ENCODE measurements at regions not wholly inside any gene's neighbourhood (a gene's known extent, or its start where the extent isn't known, plus 50 kb on each side); places are given as distances from the start of the nearest gene placed in this dataset.

- Mint-ChIP-seq H3K4me3 (no peak overlapping the region), H3K4me1 (no peaks in the 10 kb centered on the region)
- no peak for ATAC-seq
These were observed 141.4 kb downstream of the CENPW start for GRCh38 chr6:126481319-126481718.

GRCh38 chr6:126504792-126505191, 164.9 kb downstream of the CENPW start:
- Mint-ChIP-seq H3K27ac (no peak overlapping the region), H3K4me1 (no peaks in the 10 kb centered on the region), H3K9me3 (peaks cover 14% of the 10 kb centered on the region), H3K36me3 (no peaks in the 10 kb centered on the region), H3K4me3 (no peak overlapping the region)
- DNase-seq (ENCODE audit: low spot score in 2 of 2) (no peak), ATAC-seq (no peak)

More at GRCh38 chr6:126481319-126481718, 141.4 kb downstream of the CENPW start:
- Mint-ChIP-seq H3K36me3 (no peaks in the 10 kb centered on the region), H3K27ac (no peak overlapping the region), H3K9me3 (peaks cover 2% of the 10 kb centered on the region)
- no peak for DNase-seq (ENCODE audit: low spot score in 2 of 2)

- no peak overlapping the region for H3K4me3 Mint-ChIP-seq
- ATAC-seq, result no peak
- DNase-seq (ENCODE audit: low spot score in 2 of 2), result no peak
- H3K4me1 Mint-ChIP-seq, result no peaks in the 10 kb centered on the region
- H3K27ac Mint-ChIP-seq, result no peak overlapping the region
- H3K36me3 Mint-ChIP-seq, result no peaks in the 10 kb centered on the region
- H3K9me3 Mint-ChIP-seq, result peaks cover 4% of the 10 kb centered on the region
These were observed 173.3 kb downstream of the CENPW start for GRCh38 chr6:126513198-126513597.

- no peak for ATAC-seq
- no peak overlapping the region for H3K27ac Mint-ChIP-seq
- H3K9me3 Mint-ChIP-seq, result peaks cover 14% of the 10 kb centered on the region
- no peaks in the 10 kb centered on the region for H3K36me3 Mint-ChIP-seq
- no peak for DNase-seq (ENCODE audit: low spot score in 2 of 2)
- no peak overlapping the region for H3K4me3 Mint-ChIP-seq
- H3K4me1 Mint-ChIP-seq, result no peaks in the 10 kb centered on the region
These were observed 176.5 kb downstream of the CENPW start for GRCh38 chr6:126516411-126516810.

- ATAC-seq (no peak), DNase-seq (ENCODE audit: low spot score in 2 of 2) (no peak)
- Mint-ChIP-seq H3K36me3 (no peaks in the 10 kb centered on the region), H3K4me3 (no peak overlapping the region), H3K9me3 (peaks cover 7% of the 10 kb centered on the region), H3K4me1 (no peaks in the 10 kb centered on the region), H3K27ac (no peak overlapping the region)
These were observed 185.0 kb downstream of the CENPW start for GRCh38 chr6:126524811-126525326.

- H3K36me3 Mint-ChIP-seq, result no peaks in the 10 kb centered on the region
- no peak overlapping the region for H3K4me3 Mint-ChIP-seq
- peaks cover 4% of the 10 kb centered on the region for H3K9me3 Mint-ChIP-seq
- no peaks in the 10 kb centered on the region for H3K4me1 Mint-ChIP-seq
- DNase-seq (ENCODE audit: low spot score in 2 of 2) (no peak), ATAC-seq (peak; percentile 21)
- no peak overlapping the region for H3K27ac Mint-ChIP-seq
These were observed 186.6 kb downstream of the CENPW start for GRCh38 chr6:126526547-126526946.

GRCh38 chr6:126526996-126527606, 187.2 kb downstream of the CENPW start:
- Mint-ChIP-seq H3K4me1 (no peaks in the 10 kb centered on the region), H3K4me3 (no peak overlapping the region), H3K27ac (no peak overlapping the region), H3K36me3 (no peaks in the 10 kb centered on the region), H3K9me3 (peaks cover 4% of the 10 kb centered on the region)
- DNase-seq (ENCODE audit: low spot score in 2 of 2) (no peak), ATAC-seq (no peak)

GRCh38 chr6:126529637-126530362, 189.9 kb downstream of the CENPW start:
- Mint-ChIP-seq H3K9me3 (peaks cover 4% of the 10 kb centered on the region), H3K4me1 (no peaks in the 10 kb centered on the region), H3K4me3 (no peak overlapping the region), H3K36me3 (no peaks in the 10 kb centered on the region), H3K27ac (no peak overlapping the region)
- DNase-seq (ENCODE audit: low spot score in 2 of 2), result no peak
- no peak for ATAC-seq

- Mint-ChIP-seq H3K9me3 (peaks cover 4% of the 10 kb centered on the region), H3K36me3 (no peaks in the 10 kb centered on the region), H3K4me3 (no peak overlapping the region), H3K4me1 (no peaks in the 10 kb centered on the region), H3K27ac (no peak overlapping the region)
- no peak for DNase-seq (ENCODE audit: low spot score in 2 of 2)
- ATAC-seq, result no peak
These were observed 190.9 kb downstream of the CENPW start for GRCh38 chr6:126530775-126531174.

- H3K36me3 Mint-ChIP-seq, result no peaks in the 10 kb centered on the region
- ATAC-seq, result no peak
These were observed 191.4 kb downstream of the CENPW start for GRCh38 chr6:126531286-126531685.

GRCh38 chr6:126531840-126532239, 191.9 kb downstream of the CENPW start:
- ATAC-seq (peak; percentile 50), DNase-seq (ENCODE audit: low spot score in 2 of 2) (no peak)
- Mint-ChIP-seq H3K27ac (no peak overlapping the region), H3K4me3 (no peak overlapping the region), H3K36me3 (no peaks in the 10 kb centered on the region), H3K4me1 (no peaks in the 10 kb centered on the region), H3K9me3 (peaks cover 4% of the 10 kb centered on the region)

More at GRCh38 chr6:126531286-126531685, 191.4 kb downstream of the CENPW start:
- Mint-ChIP-seq H3K4me1 (no peaks in the 10 kb centered on the region), H3K27ac (no peak overlapping the region), H3K9me3 (peaks cover 4% of the 10 kb centered on the region), H3K4me3 (no peak overlapping the region)
- DNase-seq (ENCODE audit: low spot score in 2 of 2), result no peak

GRCh38 chr6:126534401-126534800, 194.5 kb downstream of the CENPW start:
- ATAC-seq, result no peak
- Mint-ChIP-seq H3K27ac (no peak overlapping the region), H3K4me1 (no peaks in the 10 kb centered on the region), H3K9me3 (peaks cover 4% of the 10 kb centered on the region), H3K4me3 (no peak overlapping the region), H3K36me3 (no peaks in the 10 kb centered on the region)
- no peak for DNase-seq (ENCODE audit: low spot score in 2 of 2)

GRCh38 chr6:126535138-126535537, 195.2 kb downstream of the CENPW start:
- Mint-ChIP-seq H3K36me3 (no peaks in the 10 kb centered on the region), H3K4me1 (no peaks in the 10 kb centered on the region), H3K27ac (no peak overlapping the region), H3K4me3 (no peak overlapping the region), H3K9me3 (no peaks in the 10 kb centered on the region)
- ATAC-seq, result no peak
- no peak for DNase-seq (ENCODE audit: low spot score in 2 of 2)

- ATAC-seq (no peak), DNase-seq (ENCODE audit: low spot score in 2 of 2) (no peak)
- no peaks in the 10 kb centered on the region for H3K4me1 Mint-ChIP-seq
These were observed 195.7 kb downstream of the CENPW start for GRCh38 chr6:126535595-126535994.

GRCh38 chr6:126537061-126537816, 197.3 kb downstream of the CENPW start:
- Mint-ChIP-seq H3K27ac (no peak overlapping the region), H3K36me3 (no peaks in the 10 kb centered on the region), H3K4me3 (no peak overlapping the region), H3K4me1 (no peaks in the 10 kb centered on the region), H3K9me3 (peaks cover 7% of the 10 kb centered on the region)
- no peak for DNase-seq (ENCODE audit: low spot score in 2 of 2)
- no peak for ATAC-seq

More at GRCh38 chr6:126535595-126535994, 195.7 kb downstream of the CENPW start:
- H3K4me3 Mint-ChIP-seq, result no peak overlapping the region
- no peaks in the 10 kb centered on the region for H3K9me3 Mint-ChIP-seq
- H3K27ac Mint-ChIP-seq, result no peak overlapping the region
- no peaks in the 10 kb centered on the region for H3K36me3 Mint-ChIP-seq
